Smooth muscle cell (in vitro differentiated cells): ENCODE measurements at regions not wholly inside any gene's neighbourhood (a gene's known extent, or its start where the extent isn't known, plus 50 kb on each side); places are given as distances from the start of the nearest gene placed in this dataset.

Experiments used
- DNase-seq: peaks from one replicate; lab custom pipeline; 2025; ENCODE audit not compliant: unreplicated experiment; lab: John Stamatoyannopoulos, UW
- H2AFZ ChIP-seq: fragments of 200-600 bp; sonication (generic); 2 replicates; pipeline ENCODE4 v1.6.0; 2016; ENCODE audit warnings: antibody characterized with exemption, low read depth, mild to moderate bottlenecking
- H3F3A ChIP-seq: fragments of 200-600 bp; sonication (generic); 2 replicates; pipeline ENCODE4 v1.6.0; 2017; ENCODE audit warnings: antibody characterized with exemption, low read depth
- H3K27ac ChIP-seq: fragments of 200-600 bp; sonication (generic); 2 replicates; pipeline ENCODE4 v1.5.1; 2016; ENCODE audit warnings: low read depth, mild to moderate bottlenecking
- H3K27me3 ChIP-seq: fragments of 200-600 bp; sonication (generic); 2 replicates; pipeline ENCODE4 v1.6.1; 2016; ENCODE audit warnings: low read depth, mild to moderate bottlenecking
- H3K36me3 ChIP-seq: fragments of 200-600 bp; sonication (generic); 2 replicates; pipeline ENCODE4 v1.5.1; 2016; ENCODE audit warnings: low read depth
- H3K4me1 ChIP-seq: fragments of 200-600 bp; sonication (generic); 2 replicates; pipeline ENCODE4 v1.5.1; 2016; ENCODE audit warnings: low read depth
- H3K4me2 ChIP-seq: fragments of 200-600 bp; sonication (generic); 2 replicates; pipeline ENCODE4 v1.6.0; 2016; ENCODE audit warnings: mild to moderate bottlenecking
- H3K4me3 ChIP-seq: fragments of 200-600 bp; sonication (generic); 2 replicates; pipeline ENCODE4 v1.5.1; 2016; ENCODE audit warnings: mild to moderate bottlenecking
- H3K79me2 ChIP-seq: fragments of 200-600 bp; sonication (generic); 2 replicates; pipeline ENCODE4 v1.6.0; 2016; ENCODE audit warnings: low read depth, mild to moderate bottlenecking
- H3K9ac ChIP-seq: fragments of 200-600 bp; sonication (generic); 2 replicates; pipeline ENCODE4 v1.6.0; 2016; ENCODE audit warnings: low read depth
- H3K9me3 ChIP-seq: fragments of 200-600 bp; sonication (generic); replicated peaks from 2 replicates; pipeline ENCODE4 v1.5.1; 2016; ENCODE audit warnings: low read depth
- H4K20me1 ChIP-seq: fragments of 200-600 bp; sonication (generic); 2 replicates; pipeline ENCODE4 v1.6.0; 2016; ENCODE audit warnings: low read depth
- CTCF ChIP-seq: fragments of 200-600 bp; sonication (generic); IDR thresholded peaks from 2 replicates; pipeline ENCODE4 v1.5.1; 2017; ENCODE audit warnings: borderline replicate concordance, mild to moderate bottlenecking, antibody characterized with exemption; ENCODE audit not compliant: insufficient read depth, poor library complexity, severe bottlenecking
- WGBS: methylation state at CpG from one replicate; pipeline ENCODE4 v1.1.7; 2016; ENCODE audit warnings: low lambda C conversion rate; 5-methylcytosine and 5-hydroxymethylcytosine counted together

GRCh38 chr2:128654408-128654807 is 335.7 kb upstream of the HS6ST1 start:
- no peaks in the 10 kb centered on the region for H3K79me2 ChIP-seq
- H3K4me3 ChIP-seq, result no peak overlapping the region
- no peaks in the 10 kb centered on the region for H4K20me1 ChIP-seq
- no peak overlapping the region for H2AFZ ChIP-seq
- no peaks in the 10 kb centered on the region for H3F3A ChIP-seq
- no peak for TF ChIP-seq CTCF
- H3K4me2 ChIP-seq, result no peak overlapping the region
- no peaks in the 10 kb centered on the region for H3K27me3 ChIP-seq
- H3K27ac ChIP-seq, result no peak overlapping the region
- no peak overlapping the region for H3K9ac ChIP-seq
- no peaks in the 10 kb centered on the region for H3K4me1 ChIP-seq
- H3K9me3 ChIP-seq, result no peaks in the 10 kb centered on the region
- no peak for DNase-seq
- WGBS, result 68% methylated on average over 5 of the region's 5 CpGs
- H3K36me3 ChIP-seq, result no peaks in the 10 kb centered on the region

GRCh38 chr2:128660836-128661235 is 342.2 kb upstream of the HS6ST1 start:
- TF ChIP-seq CTCF, result no peak
- Histone ChIP-seq H3K27ac (no peak overlapping the region), H3K27me3 (peaks cover 4% of the 10 kb centered on the region), H3K4me3 (no peak overlapping the region), H3K36me3 (no peaks in the 10 kb centered on the region), H3K9me3 (no peaks in the 10 kb centered on the region), H3F3A (no peaks in the 10 kb centered on the region), H3K9ac (no peak overlapping the region), H2AFZ (no peak overlapping the region), H4K20me1 (no peaks in the 10 kb centered on the region), H3K4me1 (no peaks in the 10 kb centered on the region), H3K4me2 (no peak overlapping the region), H3K79me2 (no peaks in the 10 kb centered on the region)
- WGBS, result 96% methylated on average over 6 of the region's 6 CpGs
- no peak for DNase-seq

GRCh38 chr2:128661311-128661710 is 342.6 kb upstream of the HS6ST1 start:
- Histone ChIP-seq H3K79me2 (no peaks in the 10 kb centered on the region), H3K9ac (no peak overlapping the region), H3K4me1 (no peaks in the 10 kb centered on the region), H4K20me1 (no peaks in the 10 kb centered on the region), H3K4me2 (no peak overlapping the region), H3K27ac (no peak overlapping the region), H3K36me3 (no peaks in the 10 kb centered on the region), H3K4me3 (no peak overlapping the region), H2AFZ (no peak overlapping the region), H3K27me3 (peaks cover 4% of the 10 kb centered on the region), H3F3A (no peaks in the 10 kb centered on the region), H3K9me3 (no peaks in the 10 kb centered on the region)
- no peak for DNase-seq
- TF ChIP-seq CTCF, result no peak
- WGBS, result 89% methylated on average over 5 of the region's 5 CpGs

- Histone ChIP-seq H2AFZ (no peak overlapping the region), H3K27ac (no peak overlapping the region), H3F3A (no peaks in the 10 kb centered on the region), H3K79me2 (no peaks in the 10 kb centered on the region), H3K27me3 (peaks cover 4% of the 10 kb centered on the region), H3K9me3 (no peaks in the 10 kb centered on the region), H4K20me1 (no peaks in the 10 kb centered on the region), H3K4me3 (no peak overlapping the region), H3K4me1 (no peaks in the 10 kb centered on the region), H3K36me3 (no peaks in the 10 kb centered on the region), H3K4me2 (no peak overlapping the region), H3K9ac (no peak overlapping the region)
- TF ChIP-seq CTCF, result no peak
- WGBS, result 54% methylated on average over 8 of the region's 8 CpGs
- no peak for DNase-seq
Observed at GRCh38 chr2:128662051-128662471, 343.4 kb upstream of the HS6ST1 start.
